ENCODE measurements at regions not wholly inside any gene's neighbourhood (a gene's known extent, or its start where the extent isn't known, plus 50 kb on each side); places are given as distances from the start of the nearest gene placed in this dataset.
"Not testable (repeated sequence)": the region's sequence is repeated elsewhere in the genome, so short reads cannot be mapped to it uniquely, and the experiment has no call there.

- not testable (repeated sequence) for DNase-seq (ENCODE audit: low read depth in 3 of 3, low spot score in 2 of 3)
Observed at GRCh38 chr15:22665059-22665702, 121.3 kb upstream of the NIPA1 start.

- DNase-seq (ENCODE audit: low read depth in 3 of 3, low spot score in 2 of 3): not testable (repeated sequence)
Observed at GRCh38 chr15:22665711-22666110, 120.7 kb upstream of the NIPA1 start.

GRCh38 chr15:22684786-22685185, 101.7 kb upstream of the NIPA1 start:
- not testable (repeated sequence) for DNase-seq (ENCODE audit: low read depth in 3 of 3, low spot score in 2 of 3)

- not testable (repeated sequence) for DNase-seq (ENCODE audit: low read depth in 3 of 3, low spot score in 2 of 3)
Observed at GRCh38 chr15:22699881-22700280, 86.6 kb upstream of the NIPA1 start.

GRCh38 chr15:22710831-22711341, 75.6 kb upstream of the NIPA1 start:
- DNase-seq (ENCODE audit: low read depth in 3 of 3, low spot score in 2 of 3): not testable (repeated sequence)

GRCh38 chr15:22713933-22714332, 72.5 kb upstream of the NIPA1 start:
- not testable (repeated sequence) for DNase-seq (ENCODE audit: low read depth in 3 of 3, low spot score in 2 of 3)

- DNase-seq (ENCODE audit: low read depth in 3 of 3, low spot score in 2 of 3): not testable (repeated sequence)
Observed at GRCh38 chr15:22714358-22715132, 71.9 kb upstream of the NIPA1 start.

- not testable (repeated sequence) for DNase-seq (ENCODE audit: low read depth in 3 of 3, low spot score in 2 of 3)
Observed at GRCh38 chr15:22715133-22715845, 71.2 kb upstream of the NIPA1 start.

- DNase-seq (ENCODE audit: low read depth in 3 of 3, low spot score in 2 of 3): not testable (repeated sequence)
Observed at GRCh38 chr15:22719980-22720379, 66.5 kb upstream of the NIPA1 start.

GRCh38 chr15:22726104-22726503, 60.3 kb upstream of the NIPA1 start:
- not testable (repeated sequence) for DNase-seq (ENCODE audit: low read depth in 3 of 3, low spot score in 2 of 3)

- DNase-seq (ENCODE audit: low read depth in 3 of 3, low spot score in 2 of 3): not testable (repeated sequence)
Observed at GRCh38 chr15:22735067-22735466, 51.4 kb upstream of the NIPA1 start.

GRCh38 chr15:22735781-22736180, 50.7 kb upstream of the NIPA1 start:
- DNase-seq (ENCODE audit: low read depth in 3 of 3, low spot score in 2 of 3): no peak

GRCh38 chr15:22736200-22736599, 50.2 kb upstream of the NIPA1 start:
- DNase-seq (ENCODE audit: low read depth in 3 of 3, low spot score in 2 of 3): not testable (repeated sequence)
